Testis (tissue), 2 donors: ENCODE measurements at regions not wholly inside any gene's neighbourhood (a gene's known extent, or its start where the extent isn't known, plus 50 kb on each side); places are given as distances from the start of the nearest gene placed in this dataset.

Experiments
- POLR2A ChIP-seq: fragments of 450-650 bp; IDR thresholded peaks from one replicate; pipeline ENCODE4 v1.6.1; 2017; ENCODE audit warnings: antibody characterized with exemption, mild to moderate bottlenecking, moderate library complexity
- TF ChIP-seq, protein P1 (sequence below), 3 experiments: fragments of 450-650 bp in 2 of 3; fragments of 200-600 bp in 1 of 3; sonication (generic) in 1 of 3; IDR thresholded peaks; one replicate each; pipeline ENCODE4 v1.5.1; 2016 to 2019; ENCODE audit warnings: antibody characterized with exemption in 3 of 3, mild to moderate bottlenecking in 2 of 3, moderate library complexity in 1 of 3

DNA sequence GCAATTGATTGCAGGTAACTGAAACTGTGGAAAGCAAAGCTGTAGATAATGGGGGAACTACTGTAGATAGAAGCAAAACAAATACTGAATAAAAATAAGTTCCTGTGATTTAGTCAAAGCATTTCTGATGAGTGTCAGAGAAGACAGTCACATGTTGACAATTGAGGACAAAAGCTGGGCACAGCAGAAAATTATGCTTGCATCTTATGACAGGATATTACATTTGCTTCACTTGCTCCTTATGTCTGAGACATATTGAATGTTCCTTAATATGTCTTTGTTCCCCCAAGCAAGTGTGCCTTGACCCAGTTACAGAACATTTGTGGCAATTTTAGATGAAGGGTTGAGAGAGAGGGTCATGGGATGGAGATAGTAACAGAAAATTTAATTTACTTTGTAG, 526.0 kb upstream of the B3GALT2 start:
- TF ChIP-seq, protein P1, sequence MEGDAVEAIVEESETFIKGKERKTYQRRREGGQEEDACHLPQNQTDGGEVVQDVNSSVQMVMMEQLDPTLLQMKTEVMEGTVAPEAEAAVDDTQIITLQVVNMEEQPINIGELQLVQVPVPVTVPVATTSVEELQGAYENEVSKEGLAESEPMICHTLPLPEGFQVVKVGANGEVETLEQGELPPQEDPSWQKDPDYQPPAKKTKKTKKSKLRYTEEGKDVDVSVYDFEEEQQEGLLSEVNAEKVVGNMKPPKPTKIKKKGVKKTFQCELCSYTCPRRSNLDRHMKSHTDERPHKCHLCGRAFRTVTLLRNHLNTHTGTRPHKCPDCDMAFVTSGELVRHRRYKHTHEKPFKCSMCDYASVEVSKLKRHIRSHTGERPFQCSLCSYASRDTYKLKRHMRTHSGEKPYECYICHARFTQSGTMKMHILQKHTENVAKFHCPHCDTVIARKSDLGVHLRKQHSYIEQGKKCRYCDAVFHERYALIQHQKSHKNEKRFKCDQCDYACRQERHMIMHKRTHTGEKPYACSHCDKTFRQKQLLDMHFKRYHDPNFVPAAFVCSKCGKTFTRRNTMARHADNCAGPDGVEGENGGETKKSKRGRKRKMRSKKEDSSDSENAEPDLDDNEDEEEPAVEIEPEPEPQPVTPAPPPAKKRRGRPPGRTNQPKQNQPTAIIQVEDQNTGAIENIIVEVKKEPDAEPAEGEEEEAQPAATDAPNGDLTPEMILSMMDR (IDR thresholded peaks at IDR 0.05) = no peak
- TF ChIP-seq POLR2A = no peak
